A673 (cell line): ENCODE measurements at regions not wholly inside any gene's neighbourhood (a gene's known extent, or its start where the extent isn't known, plus 50 kb on each side); places are given as distances from the start of the nearest gene placed in this dataset.

Source experiments
- BruUV-seq: library from RNA; stranded (reverse); fragments of 400-500 nt; replicated peaks from 2 replicates; lab custom pipeline; 2021; lab: Mats Ljungman, UMichigan
- CTCF ChIA-PET: fragments of 300-600 bp; sonication (Branson Sonifier 250); formaldehyde crosslinking; loops from one replicate; lab custom pipeline; 2022; ENCODE audit warnings: antibody characterized with exemption; lab: Charles Lee
- POLR2A ChIA-PET: fragments of 300-600 bp; sonication (Branson Sonifier 250); formaldehyde crosslinking; loops from one replicate; lab custom pipeline; 2022; ENCODE audit warnings: antibody characterized with exemption; ENCODE audit not compliant: low non-redundant PET; lab: Charles Lee
- DNase-seq: peaks from one replicate; pipeline ENCODE4 v3.0.0-alpha.2; 2015; ENCODE audit warnings: low spot score
- H3K27ac ChIP-seq: fragments of 200-600 bp; sonication (generic); 2 replicates; pipeline ENCODE4 v1.5.1; 2016; ENCODE audit warnings: mixed run types, low read depth, mild to moderate bottlenecking, mixed read lengths, antibody characterized with exemption, low read length; ENCODE audit not compliant: poor library complexity, severe bottlenecking
- H3K27me3 ChIP-seq: fragments of 200-600 bp; sonication (generic); replicated peaks from 2 replicates; pipeline ENCODE4 v1.6.1; 2017; ENCODE audit warnings: mixed run types, low read depth, mild to moderate bottlenecking, mixed read lengths, antibody characterized with exemption, low read length; ENCODE audit not compliant: insufficient read depth, poor library complexity
- H3K36me3 ChIP-seq: fragments of 200-600 bp; sonication (generic); 2 replicates; pipeline ENCODE4 v1.6.1; 2016; ENCODE audit warnings: mixed run types, mild to moderate bottlenecking, mixed read lengths, antibody characterized with exemption, low read length; ENCODE audit not compliant: insufficient read depth, poor library complexity, severe bottlenecking
- H3K4me1 ChIP-seq: fragments of 200-600 bp; sonication (generic); 2 replicates; pipeline ENCODE4 v1.6.1; 2017; ENCODE audit warnings: mixed run types, mild to moderate bottlenecking, mixed read lengths, antibody characterized with exemption, low read length; ENCODE audit not compliant: insufficient read depth, poor library complexity, severe bottlenecking
- H3K4me3 ChIP-seq: fragments of 200-600 bp; sonication (generic); 2 replicates; pipeline ENCODE4 v1.5.1; 2016; ENCODE audit warnings: low read depth, mixed run types, mild to moderate bottlenecking, mixed read lengths, low read length; ENCODE audit not compliant: poor library complexity, severe bottlenecking
- H3K9me3 ChIP-seq: fragments of 200-600 bp; sonication (generic); 2 replicates; pipeline ENCODE4 v1.6.1; 2016; ENCODE audit warnings: mixed run types, low read depth, mild to moderate bottlenecking, mixed read lengths, antibody characterized with exemption, low read length; ENCODE audit not compliant: poor library complexity, severe bottlenecking
- CTCF ChIP-seq: fragments of 300-800, 200-600 bp; sonication (generic); conservative IDR thresholded peaks from 2 replicates; pipeline ENCODE4 v1.5.1; 2017; ENCODE audit warnings: low read depth, mild to moderate bottlenecking, antibody characterized with exemption, low read length, moderate library complexity, mixed read lengths
- EZH2 ChIP-seq: fragments of 200-600 bp; sonication (generic); IDR thresholded peaks from 2 replicates; pipeline ENCODE4 v1.6.1; 2017; ENCODE audit warnings: borderline replicate concordance, low read depth, mild to moderate bottlenecking, mixed read lengths, antibody characterized with exemption, low read length; ENCODE audit not compliant: poor library complexity, severe bottlenecking
- intact Hi-C: fragments of 100-400 bp; cut with micrococcal nuclease; formaldehyde crosslinking; loops from one replicate; pipeline ENCODE4 v1.10.0; 2022; ENCODE audit not compliant: unreplicated experiment

DNA sequence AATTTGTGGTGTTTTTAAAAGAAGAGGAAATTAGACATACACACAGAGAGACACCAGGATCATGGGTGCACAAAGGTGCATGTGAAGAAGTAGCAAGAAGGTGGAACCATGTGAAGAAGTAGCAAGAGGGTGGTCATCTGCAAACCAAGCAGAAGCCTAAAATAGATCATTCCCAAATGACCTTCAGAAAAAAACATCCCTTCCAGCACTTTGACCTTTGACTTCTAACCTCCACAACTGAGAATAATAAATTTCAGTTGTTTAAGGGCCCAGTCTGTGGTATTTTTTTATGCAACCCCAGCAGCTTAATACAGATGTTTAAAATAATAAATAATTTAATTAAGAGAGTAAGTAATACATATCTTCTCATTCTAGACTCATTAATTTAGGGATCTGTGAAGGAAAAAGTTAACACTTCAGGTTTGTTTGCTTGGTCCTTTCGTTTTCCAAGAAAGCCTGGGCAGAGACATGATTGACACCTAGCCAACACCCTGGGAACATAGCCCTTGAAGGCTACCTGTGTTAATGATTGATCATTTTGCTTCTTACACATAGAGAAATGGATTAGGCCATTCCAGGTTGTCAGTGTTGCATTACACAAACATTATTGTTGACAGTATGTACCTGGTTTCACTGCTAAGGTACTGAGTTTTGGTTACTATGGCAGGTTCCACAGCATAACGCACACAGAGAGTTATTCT is 1331.2 kb upstream of the GBE1 start:
- Histone ChIP-seq H3K27ac (no peak overlapping the region), H3K36me3 (no peaks in the 10 kb centered on the region), H3K4me3 (no peak overlapping the region), H3K27me3 (no peaks in the 10 kb centered on the region), H3K9me3 (peaks cover 5% of the 10 kb centered on the region), H3K4me1 (no peaks in the 10 kb centered on the region)
- ChIA-PET CTCF (no interaction called here), POLR2A (no interaction called here)
- TF ChIP-seq CTCF (no peak), EZH2 (no peak)
- BruUV-seq: no TSS peak
- no peak for DNase-seq
- intact Hi-C loops: no loop called here

- BruUV-seq: no TSS peak
- H3K27me3 ChIP-seq: no peaks in the 10 kb centered on the region
- no peaks in the 10 kb centered on the region for H3K36me3 ChIP-seq
- intact Hi-C loops: no loop called here
- H3K9me3 ChIP-seq: no peaks in the 10 kb centered on the region
- ChIA-PET CTCF (no interaction called here), POLR2A (no interaction called here)
- no peak overlapping the region for H3K4me3 ChIP-seq
- H3K4me1 ChIP-seq: no peaks in the 10 kb centered on the region
- TF ChIP-seq EZH2 (no peak), CTCF (no peak)
- DNase-seq: no peak
- H3K27ac ChIP-seq: no peak overlapping the region
These were observed 1314.6 kb upstream of the GBE1 start for GRCh38 chr3:83076041-83076440.

DNA sequence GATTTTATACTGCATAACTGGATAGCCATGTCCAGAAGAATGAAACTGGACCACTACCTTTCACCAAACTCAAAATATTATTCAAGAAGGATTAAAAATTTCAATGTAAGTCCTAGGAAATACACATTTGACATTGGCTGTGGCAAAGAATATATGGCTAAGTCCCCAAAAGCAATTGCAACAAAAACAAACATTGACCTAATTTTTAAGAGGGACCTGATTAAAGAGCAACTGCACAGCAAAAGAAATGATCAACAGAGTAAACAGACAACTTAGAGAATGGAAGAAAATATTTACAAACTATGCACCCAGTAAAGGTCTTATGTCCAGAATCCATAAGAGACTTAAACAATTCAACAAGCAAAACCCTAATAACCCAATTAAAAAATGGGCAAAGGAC is 1313.0 kb upstream of the GBE1 start:
- H3K27me3 ChIP-seq: no peaks in the 10 kb centered on the region
- no peak overlapping the region for H3K4me3 ChIP-seq
- ChIA-PET POLR2A (no interaction called here), CTCF (no interaction called here)
- no peaks in the 10 kb centered on the region for H3K36me3 ChIP-seq
- no peak for TF ChIP-seq CTCF
- TF ChIP-seq EZH2: no peak
- BruUV-seq: no TSS peak
- H3K4me1 ChIP-seq: no peaks in the 10 kb centered on the region
- intact Hi-C loops: no loop called here
- H3K9me3 ChIP-seq: no peaks in the 10 kb centered on the region
- no peak overlapping the region for H3K27ac ChIP-seq
- no peak for DNase-seq
